Activated CD4-positive, alpha-beta T cell treated with anti-CD3 and anti-CD28 coated beads, Interleukin-2, Interleukin-4, amounts not matched to agents 100 ng/mL and 50 ng/mL, durations not matched to agents 16 hours and 8 hours (primary cell): ENCODE measurements at regions not wholly inside any gene's neighbourhood (a gene's known extent, or its start where the extent isn't known, plus 50 kb on each side); places are given as distances from the start of the nearest gene placed in this dataset.
"Not testable (repeated sequence)": the region's sequence is repeated elsewhere in the genome, so short reads cannot be mapped to it uniquely, and the experiment has no call there.

Source experiments
- DNase-seq: peaks from one replicate; pipeline ENCODE4 v3.0.0-alpha.2; 2020; ENCODE audit warnings: low spot score

DNA sequence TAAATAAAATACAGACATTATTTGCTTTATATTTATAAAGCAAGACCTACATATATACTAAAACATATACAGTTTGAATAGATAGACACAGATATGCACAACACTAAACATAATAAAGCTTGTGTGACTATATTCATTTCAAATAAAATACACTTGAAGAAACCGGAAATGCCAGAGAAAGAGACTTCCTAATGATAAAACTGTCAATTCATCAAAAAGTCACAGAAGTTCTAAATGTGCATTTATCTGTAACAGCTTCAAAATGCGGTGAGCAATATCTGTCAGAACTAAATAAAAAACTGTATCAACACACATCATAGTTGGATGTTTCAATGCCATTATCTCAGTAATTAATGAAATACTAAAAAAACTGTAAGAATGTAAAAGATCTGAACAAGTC, 60.6 kb upstream of the CTSV start:
- DNase-seq: not testable (repeated sequence)

DNA sequence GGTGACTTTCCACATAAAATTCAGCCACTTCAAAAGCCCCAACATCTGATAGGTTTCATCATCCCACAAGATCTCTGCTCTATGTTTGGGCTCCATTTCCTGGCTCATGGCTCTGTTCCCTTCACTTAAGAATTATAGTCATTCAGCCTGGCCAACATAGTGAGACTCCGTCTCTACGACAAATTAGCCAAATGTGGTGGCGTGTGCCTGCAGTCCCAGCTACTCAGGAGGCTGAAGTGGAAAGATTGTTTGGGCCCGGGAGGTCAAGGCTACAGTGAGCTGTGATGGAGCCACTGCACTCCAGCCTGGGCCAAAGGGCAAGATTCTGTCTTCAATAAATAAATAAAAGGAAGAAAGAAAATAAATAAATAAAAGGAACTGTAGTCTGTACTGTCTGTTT, 57.9 kb upstream of the CTSV start:
- DNase-seq: no peak

DNA sequence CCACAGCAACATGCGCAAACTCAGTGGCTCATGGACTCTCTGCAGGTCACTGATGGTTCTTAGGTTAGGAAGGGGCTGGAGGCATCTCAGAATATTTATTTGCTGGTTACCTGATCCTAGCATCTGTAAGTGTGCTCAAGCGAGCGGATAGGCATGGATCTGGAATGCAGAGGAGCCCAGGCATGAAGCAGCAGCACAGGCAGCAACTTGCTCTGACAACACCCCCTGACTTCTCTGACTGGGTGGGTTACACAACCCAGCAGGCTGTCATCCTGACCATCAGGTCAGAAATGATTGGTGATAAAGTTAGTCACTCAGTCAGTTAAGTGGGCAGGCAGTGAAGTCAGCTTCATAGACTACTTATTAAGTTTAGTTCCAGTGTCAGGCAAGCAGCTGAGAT, 50.4 kb upstream of the CTSV start:
- not testable (repeated sequence) for DNase-seq
